ENCODE measurements at regions not wholly inside any gene's neighbourhood (a gene's known extent, or its start where the extent isn't known, plus 50 kb on each side); places are given as distances from the start of the nearest gene placed in this dataset.
"Not testable (repeated sequence)": the region's sequence is repeated elsewhere in the genome, so short reads cannot be mapped to it uniquely, and the experiment has no call there.

DNA sequence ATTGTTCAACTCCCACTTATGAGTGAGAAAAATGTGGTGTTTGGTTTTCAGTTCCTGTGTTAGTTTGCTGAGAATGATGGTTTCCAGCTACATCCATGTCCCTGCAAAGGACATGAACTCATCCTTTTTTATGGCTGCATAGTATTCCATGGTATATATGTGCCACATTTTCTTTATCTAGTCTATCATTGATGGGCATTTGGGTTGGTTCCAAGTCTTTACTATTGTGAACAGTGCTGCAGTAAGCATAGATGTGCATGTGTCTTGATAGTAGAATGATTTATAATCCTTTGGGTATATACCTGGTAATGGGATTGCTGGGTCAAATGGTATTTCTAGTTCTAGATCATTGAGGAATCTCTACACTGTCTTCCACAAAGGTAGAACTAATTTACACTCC lies 613.0 kb upstream of the MIR17HG start:
- not testable (repeated sequence) for DNase-seq

DNA sequence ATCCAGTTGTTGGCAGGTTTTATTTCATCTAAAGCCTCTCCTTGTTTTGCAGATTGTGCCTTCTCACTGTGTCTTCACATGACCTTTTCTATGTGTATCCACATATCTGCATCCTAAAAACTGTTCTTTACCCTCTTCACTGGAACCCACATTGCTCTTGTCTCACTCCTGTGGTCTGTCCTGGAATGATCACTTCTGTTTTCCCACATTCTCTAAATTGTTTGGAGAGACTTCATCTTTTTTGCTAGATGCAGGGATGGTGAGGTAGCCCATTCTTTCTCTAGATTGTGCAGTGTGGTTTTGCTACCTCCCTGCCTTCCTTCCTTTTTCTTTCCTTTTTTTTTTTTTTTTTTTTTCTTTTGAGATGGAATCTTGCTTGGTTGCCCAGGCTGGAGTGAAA lies 608.6 kb upstream of the MIR17HG start:
- no peak for DNase-seq

DNA sequence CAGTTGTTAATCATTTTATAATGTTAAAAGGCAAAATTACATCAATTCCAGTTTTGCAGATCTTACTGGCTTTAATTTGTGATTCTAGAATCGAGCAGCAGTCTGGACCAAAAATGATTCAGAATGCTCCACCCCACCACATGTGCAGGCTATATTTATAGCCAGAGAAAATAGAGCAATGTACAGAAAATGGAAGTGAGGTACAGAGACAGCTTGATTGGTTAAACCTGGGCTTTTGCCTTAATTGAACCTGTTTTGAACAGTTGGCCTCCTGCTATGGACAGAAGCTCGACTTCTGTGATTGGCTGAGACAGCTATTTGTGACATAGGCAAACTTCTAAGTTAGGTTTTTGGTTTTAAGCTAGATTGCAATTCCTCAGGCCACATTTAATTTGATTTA lies 607.4 kb upstream of the MIR17HG start:
- no peak for DNase-seq

DNA sequence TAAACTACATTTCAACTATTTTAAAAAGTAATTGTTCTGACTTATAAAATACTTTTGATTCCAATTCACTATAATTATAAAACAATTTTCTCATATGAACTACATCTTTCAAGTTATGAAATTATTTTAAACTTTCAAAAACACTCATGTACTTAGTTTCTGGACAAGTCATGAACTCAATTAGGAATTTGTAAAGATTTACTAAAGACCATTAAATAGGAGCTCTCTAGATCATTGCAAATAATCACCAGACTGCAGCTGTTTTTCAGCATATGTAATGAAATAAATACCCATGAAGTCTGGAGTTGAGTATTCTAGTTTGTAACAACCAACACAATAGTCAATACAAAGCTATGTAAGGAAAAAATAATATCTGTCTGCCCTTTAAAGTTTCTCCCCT lies 605.1 kb upstream of the MIR17HG start:
- no peak for DNase-seq

DNA sequence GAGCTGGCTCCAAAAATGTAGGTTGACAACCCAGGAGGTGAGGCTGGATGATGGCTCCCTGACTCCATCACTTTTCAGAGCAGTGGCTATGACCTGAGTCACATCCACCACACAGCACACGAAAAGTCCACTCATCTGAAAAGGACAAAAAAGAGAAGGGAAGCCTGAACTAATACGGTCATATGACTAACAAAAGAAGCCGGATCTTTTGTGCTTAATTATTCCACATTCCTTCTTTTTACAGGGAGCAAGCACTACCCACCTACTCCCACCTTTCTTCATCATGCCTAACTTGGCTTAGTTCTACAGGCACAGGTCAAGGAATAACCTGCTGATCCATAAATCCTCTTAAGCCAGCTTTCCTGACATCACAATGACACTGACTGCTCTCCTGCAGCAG lies 601.3 kb upstream of the MIR17HG start:
- no peak for DNase-seq

DNA sequence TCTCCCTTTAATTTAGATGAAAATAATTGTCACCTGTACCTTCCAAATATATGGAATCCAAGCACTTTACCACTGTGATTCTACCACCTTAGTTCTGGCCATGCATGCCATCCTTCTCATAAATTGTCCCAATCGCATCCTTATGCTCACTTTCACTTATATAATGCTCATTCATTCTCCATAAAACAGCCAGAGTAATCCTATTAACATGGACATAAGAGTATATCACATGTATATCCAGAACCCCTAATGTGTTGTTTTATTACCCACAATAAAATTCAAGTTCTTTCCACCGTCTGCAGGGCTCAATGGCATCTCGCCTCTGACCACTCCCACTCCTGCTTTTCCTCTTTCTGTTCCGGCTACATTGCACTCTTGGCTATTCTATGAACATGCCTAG lies 597.5 kb upstream of the MIR17HG start:
- DNase-seq = no peak

DNA sequence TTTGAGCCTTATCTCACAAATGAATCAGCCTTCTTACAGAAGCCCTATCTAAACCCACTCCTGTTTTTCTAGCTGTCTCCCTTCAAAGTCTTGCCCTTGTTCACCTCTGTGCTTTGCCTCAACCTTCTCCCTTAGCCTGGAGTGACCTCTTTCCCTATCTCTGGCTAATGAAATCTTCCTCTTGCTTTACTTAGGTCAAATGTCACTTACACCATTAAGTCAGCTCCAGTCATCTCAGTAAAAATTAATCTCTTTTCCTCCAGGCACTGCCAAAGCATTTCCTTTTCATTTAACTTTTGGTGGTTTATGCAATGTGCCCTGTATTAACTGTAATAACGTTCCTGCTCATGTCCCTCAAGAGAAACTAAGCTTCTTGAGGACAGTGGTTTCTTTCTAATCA lies 596.5 kb upstream of the MIR17HG start:
- DNase-seq = no peak

DNA sequence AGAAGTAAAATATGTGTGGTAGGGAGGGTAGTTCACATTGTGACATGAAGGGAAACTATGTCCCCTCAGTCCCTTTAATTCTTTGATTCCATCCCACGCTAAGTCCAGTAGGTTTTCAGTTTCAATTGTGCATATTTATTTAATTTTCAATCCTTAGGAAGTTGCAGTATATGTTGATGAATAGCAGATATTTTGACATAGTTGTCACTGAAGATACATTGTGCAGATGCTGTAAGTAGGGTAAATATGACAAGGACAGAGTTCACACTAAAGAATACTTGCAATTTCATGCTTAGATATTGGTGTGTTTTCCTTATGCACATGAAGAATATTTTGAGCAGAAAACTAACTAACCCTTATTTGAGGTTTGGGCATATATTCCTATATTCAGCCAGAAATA lies 595.4 kb upstream of the MIR17HG start:
- no peak for DNase-seq

DNA sequence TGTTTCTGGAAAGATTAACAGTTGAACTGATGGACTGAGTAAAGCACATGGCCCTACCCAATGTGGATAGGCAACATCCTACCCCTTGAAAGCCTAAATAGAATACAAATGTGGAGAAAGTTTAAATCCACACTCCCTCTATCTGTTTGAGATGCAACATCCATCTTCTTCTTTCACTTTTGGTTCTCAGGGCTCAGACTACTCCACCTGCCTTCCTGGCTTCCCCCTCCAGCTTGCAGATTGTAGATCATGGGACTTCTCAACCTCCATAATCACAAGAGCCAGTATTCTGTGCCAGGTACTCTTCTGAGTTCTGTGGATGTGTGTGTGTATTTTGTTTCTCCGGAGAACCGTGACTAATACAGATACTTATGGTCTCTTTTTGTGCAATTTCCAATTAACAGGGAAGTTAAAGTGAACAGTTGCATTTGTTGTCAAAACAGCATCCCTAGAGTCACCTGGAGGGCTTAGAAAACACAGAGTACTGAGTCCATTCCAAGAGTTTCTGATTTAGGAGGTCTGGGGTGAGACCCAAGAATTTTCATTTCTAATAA lies 590.3 kb upstream of the MIR17HG start:
- no peak for DNase-seq

DNA sequence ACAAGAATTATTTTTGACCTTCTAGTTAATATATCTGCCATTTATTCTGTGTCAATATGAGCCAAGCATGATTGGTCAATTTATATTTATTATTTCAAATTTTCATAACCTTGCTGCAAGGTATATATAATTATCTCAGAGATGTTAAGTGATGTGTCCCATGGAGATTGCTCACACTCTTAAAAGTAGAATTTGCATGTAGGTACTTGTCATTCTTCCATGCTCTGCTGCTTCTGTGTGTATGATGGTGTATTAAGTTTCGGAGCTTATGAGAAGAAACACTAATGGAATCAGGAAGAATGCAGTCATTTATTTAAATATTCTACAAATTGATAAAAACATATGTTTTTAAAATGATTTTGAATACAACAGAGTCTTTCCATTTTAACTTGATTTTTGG lies 586.8 kb upstream of the MIR17HG start:
- no peak for DNase-seq

DNA sequence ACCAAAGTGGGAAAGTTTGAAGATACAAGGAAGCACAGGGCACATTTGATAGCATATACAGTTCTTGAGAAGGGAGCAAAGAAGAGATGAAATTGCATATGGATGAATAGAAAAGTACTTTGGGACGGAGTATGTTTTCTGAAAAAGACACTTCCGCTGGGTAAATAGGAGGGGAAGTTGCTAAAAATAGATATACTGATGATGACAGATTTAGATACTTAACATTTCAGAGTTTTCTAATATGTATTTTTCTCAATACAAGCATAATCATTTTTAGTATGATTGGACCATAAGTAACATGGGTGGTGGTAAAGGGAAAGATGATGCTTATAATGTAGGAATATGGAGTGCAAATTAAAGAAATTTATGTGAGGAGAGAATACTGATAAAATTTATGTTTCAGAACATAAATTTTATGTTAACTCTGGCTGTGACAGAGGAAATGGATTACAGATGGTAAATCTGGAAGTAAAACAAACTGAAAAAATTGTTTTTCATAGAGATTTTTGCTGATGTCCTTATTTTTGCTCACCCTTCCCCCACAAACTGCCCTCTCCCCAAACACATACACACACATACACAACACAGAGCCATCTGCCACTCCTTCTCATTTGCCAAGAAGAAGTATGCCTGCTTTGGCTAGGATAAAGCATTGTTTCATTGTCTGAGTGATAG lies 583.9 kb upstream of the MIR17HG start:
- no peak for DNase-seq

DNA sequence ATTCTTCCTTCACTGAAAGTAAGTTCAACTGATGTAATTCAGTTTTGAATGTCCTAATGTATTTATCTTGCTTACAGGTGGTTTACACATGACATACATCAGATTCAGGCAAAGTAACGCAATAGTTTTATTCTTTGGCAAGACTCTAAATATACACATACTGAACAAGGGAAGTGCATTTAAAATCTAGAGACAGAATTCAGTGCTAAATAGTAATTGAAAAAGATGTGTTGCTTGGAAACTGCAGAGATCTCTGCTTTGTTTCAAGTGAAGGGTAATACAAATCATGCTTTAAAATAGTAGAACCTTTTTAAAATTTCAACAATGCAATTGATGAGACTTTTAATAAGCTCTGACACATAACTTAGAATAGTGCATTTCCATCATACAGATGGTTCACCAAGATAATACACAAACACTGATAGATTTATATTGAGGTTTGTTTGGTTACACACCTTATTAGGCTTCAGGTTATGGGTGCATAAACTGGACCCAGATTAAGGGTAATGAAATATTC lies 581.0 kb upstream of the MIR17HG start:
- no peak for DNase-seq

DNA sequence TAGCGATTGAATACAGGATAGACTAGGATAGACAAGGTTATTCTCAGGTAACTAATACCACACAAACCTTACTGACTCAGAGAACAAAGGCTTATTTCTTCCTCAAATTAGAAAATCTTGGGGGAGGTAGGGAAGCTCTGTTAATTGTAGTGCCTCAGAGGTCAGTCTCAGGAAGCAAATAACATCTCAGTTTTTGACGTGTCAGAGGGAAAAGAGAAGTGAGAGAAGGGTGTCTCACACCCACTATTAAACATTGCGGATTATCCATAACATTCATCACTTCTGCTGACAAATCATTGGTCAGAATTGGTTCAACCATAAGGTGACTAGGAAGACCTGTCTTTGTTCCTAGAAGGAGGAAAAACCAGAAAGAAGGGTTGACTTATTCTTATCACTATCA lies 579.4 kb upstream of the MIR17HG start:
- DNase-seq = no peak

DNA sequence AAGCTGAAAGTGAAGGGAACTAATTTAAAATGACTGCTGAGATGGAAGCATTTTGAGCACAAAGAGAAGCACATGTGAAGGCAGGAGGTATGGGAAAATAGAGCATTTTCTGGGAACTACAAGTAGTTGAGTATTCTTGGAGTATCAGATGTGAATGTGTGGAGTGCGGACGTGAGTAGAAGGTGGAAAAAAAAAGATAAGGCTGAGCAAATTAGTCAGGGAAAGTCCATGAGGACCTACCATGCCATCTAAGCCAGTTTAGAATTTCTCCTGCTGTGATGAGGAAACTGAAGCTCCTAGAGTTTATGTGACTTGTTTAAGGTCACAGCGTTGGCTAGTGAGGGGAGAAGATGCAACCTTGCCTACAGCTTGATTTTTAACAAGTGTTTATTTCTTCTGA lies 578.1 kb upstream of the MIR17HG start:
- DNase-seq = no peak

DNA sequence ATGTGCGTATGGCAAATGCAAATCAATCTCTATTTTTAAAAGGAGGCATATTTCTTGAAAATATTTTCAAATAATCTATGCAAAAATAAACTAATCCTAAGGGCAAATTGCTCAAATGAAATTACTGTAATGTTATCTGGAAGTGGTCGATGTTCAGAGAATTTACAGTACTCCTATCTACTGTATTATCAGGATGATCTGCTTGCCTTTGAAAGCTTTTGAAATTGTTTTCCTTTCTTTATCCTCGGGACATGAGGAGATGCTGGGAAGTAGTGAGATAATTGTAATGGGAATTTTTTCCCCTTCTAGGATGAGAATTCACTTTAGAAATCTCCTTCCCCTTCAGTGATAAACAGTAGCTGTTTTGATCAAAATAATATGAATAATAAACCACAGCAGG lies 577.2 kb upstream of the MIR17HG start:
- DNase-seq = no peak

DNA sequence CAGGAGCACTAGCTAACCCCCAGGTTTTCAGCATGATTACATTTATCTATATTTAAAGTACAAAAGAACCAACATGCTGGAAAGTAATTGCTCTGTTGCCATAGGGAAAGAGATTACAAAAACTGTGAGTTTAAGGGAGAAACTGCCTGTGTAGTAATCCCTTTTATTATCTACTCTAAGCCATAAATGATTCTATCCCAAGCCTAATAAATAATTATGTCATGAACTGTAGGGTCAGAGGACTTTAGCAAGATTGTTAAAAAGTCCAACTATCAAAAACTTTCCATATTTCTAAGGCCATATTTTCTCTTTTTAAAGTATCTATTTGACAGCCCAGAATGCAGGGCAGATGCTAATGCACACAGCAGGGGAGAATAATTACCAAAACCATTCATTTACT lies 573.8 kb upstream of the MIR17HG start:
- DNase-seq = no peak

DNA sequence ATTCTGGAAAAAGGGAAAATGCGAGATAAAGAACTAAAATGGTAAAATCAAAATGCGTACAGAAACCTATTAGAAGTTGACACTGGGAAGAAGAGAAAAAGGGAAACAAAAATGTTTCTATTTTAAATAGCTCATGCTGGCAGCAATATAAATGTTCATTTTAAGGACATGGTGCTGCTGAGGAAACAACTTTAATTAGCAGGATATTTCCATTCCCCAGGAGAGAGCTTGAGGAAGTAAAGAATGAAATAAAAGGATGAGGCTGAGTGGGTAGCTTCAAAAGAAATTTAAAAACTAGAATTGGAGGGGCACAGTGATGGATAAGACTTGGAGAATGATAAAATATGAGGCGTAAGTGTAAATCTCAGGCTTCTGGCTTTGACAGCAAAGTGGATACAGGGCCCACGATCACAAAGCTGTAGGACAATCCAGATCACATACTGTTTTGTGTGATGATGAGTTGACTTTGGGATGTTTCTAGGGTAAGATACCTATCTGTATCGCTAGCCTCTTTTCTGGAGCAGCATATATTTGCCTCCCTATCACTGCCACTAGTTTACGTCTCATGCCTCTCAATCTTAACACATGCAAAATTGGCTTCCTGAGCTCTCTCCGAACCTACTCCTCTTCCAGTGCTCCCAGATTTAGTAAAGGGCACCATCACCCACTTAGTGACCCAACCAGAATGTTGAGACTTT lies 571.3 kb upstream of the MIR17HG start:
- no peak for DNase-seq

DNA sequence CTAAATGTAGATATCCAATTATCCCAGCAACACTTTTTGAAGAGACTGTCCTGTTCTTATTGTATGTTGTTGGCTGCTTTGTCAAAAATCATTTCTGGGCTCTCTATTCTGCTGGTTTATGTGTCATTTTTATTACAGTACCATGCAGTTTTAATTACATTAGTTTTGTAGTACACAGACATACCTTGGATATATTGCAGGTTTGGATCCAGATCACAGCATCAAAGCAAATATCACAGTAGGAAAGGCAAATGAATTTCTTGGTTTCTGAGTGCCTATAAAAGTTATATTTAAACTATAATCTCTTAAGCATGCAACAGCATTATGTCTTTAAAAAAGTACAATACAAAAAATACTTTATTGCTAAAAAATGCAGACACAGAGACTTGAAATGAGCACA lies 564.2 kb upstream of the MIR17HG start:
- no peak for DNase-seq

DNA sequence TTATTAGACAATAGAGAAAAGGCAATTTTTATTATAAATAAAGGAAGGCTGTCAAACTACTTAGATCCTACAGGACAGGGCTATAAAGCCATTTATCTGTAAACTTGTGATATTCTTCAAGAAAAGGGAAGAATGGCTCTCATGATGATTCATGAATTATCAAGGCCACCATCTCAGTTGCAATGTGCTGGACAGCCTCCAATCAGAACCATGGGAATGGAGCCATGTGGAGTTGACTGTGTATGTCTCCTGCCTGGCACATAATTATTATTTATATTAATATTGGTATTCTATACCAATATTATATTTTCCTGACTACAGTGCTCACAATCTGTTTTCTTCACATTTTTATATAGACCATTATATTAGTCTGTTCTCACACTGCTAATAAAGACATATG lies 560.5 kb upstream of the MIR17HG start:
- no peak for DNase-seq

DNA sequence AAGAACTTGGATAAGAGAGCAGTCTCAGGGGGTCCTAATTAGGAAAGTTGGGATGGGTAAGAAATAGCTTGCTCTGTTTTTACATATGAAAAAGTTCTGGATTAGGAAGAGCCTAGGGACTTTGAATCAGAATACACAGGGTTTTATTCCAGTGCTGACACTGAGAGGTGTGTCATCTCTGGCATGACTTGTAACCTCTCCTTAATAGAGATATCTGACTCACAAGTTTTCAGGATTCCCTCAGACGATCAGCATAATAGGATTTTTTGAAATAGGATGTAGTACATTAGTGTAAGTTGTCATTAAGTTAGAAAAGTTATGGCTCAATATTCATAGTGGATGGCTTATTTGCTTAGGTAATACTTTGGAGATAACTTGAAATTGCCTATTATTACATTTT lies 555.2 kb upstream of the MIR17HG start:
- DNase-seq = no peak

DNA sequence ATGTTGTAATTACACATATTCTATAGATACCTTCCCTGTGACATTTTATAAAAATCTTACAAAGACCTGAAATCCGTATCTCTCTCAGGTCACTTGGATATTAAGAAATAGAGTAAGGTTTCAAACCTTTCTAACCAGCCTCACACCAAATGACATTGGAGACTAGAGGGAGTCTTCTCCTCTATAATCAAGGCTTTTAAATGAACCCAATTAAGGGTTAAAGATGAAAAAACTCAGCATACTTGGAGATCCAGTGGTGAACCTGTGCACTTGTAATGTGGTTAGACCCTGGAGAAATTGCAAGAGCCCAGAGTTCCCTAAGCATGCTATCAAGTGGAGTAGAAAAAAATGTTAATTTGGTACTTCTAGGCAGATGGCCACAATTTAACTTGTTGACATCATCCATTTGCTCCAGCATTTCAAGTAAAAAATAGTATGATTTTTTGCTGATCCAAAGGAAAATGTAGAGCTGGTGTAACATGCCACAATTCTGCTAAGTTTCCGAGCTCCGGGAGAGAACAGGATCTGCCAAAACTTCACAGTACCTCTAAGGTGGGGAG lies 554.1 kb upstream of the MIR17HG start:
- DNase-seq = no peak

DNA sequence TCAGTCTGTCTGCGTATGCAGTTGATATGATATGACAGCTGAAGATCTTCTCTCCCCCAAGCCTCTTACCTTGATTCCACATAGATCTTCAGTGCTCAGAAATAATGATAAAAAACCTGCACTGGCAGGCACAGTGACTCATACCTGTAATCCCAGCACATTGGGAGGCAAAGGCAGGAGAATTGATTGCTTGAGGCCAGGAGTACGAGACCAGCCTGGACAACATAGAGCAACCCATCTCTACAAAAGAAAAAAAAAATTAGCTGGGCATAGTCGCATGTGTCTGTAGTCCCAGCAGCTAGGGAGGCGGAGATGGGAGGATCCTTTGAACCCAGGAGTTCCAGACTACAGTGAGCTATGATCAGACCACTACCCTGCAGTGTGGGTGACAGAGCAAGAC lies 551.0 kb upstream of the MIR17HG start:
- no peak for DNase-seq

DNA sequence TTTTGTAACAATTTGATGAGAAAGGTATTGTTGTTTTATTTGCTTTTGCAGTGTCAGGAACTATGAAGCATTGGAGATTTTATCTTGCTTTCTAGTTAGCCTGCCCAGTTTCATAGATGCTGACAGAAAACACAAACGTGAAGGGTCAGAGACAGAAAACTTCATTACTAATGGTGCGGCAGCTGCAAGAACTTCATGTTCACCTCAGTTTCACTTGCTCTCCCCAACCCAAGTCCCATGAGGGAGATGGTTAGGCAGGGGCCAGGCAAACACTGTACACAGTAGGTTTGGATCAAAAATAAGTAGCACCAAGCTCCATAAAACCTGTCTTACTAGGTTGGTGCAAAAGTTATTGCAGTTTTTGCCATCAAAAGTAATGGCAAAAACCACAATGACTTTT lies 550.2 kb upstream of the MIR17HG start:
- no peak for DNase-seq

DNA sequence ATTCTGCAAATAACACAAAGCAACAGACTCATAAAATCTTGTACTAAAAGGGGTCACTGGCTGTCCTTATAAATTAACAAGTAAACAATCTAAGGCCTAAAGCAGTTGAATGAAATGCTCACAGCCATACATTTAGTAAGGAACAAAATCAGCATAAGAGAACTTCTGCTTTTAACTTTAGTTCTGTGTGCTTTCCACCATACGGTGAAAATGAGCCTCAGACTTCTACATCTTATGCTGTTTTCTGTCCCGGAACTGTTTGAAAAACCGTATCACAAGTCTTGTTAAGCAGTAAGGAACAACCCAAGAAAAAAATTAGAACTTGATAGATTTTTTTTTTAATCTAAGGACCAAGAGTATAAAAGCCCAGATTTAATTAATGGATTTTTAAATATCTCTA lies 549.1 kb upstream of the MIR17HG start:
- DNase-seq = no peak

All from activated T-cell treated with anti-CD3 and anti-CD28 coated beads, Interleukin-2, amount 50 U/mL, for 1 hour (primary cell).